ENCODE measurements at regions not wholly inside any gene's neighbourhood (a gene's known extent, or its start where the extent isn't known, plus 50 kb on each side); places are given as distances from the start of the nearest gene placed in this dataset.

DNA sequence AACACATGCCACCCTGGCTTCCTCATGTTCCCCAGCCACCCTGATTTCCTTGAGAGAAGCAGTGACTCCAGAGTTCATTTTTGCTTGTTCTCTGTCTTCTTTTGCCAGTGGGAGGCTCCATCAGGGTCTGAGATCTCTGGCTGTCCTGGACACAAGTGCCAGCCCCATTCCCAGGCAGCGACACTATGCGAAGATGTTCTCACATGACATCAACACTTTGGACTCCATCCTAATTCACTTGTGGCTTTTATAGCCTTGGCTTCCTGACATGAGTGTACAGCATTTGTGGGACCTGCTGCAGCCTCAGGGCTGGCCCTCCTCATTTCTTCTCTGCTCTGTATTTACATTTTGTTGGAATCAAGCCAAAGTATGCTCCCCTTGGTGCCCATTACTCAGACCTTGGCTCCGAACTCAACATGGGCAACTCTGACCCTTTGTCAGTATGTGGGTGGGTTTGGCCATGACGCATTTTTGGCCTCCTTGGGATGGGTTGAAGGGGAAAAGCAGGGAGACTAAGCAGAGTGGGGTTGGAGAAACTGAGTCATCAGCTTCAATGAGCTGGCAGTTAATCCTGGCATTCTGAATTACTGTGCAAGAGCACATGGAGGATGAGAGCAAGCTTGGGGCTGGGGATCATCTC, 119.0 kb upstream of the EEF2KMT start:
- TF ChIP-seq, protein P1, sequence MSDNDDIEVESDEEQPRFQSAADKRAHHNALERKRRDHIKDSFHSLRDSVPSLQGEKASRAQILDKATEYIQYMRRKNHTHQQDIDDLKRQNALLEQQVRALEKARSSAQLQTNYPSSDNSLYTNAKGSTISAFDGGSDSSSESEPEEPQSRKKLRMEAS (IDR thresholded peaks at IDR 0.05; ENCODE audit: insufficient read depth, insufficient read length), result no peak
- TF ChIP-seq POLR2AphosphoS5 (IDR thresholded peaks at IDR 0.05; ENCODE audit: insufficient read depth, low read depth, low read length) (no peak), EZH2 (IDR thresholded peaks at IDR 0.05; ENCODE audit: borderline replicate concordance, low read depth, low read length, severe bottlenecking) (no peak), MYC (IDR thresholded peaks at IDR 0.05; ENCODE audit: low read depth, low read length) (no peak), JUN (IDR thresholded peaks at IDR 0.05; ENCODE audit: borderline replicate concordance, insufficient read depth, insufficient read length, low read depth) (no peak), GATA2 (IDR thresholded peaks at IDR 0.05; ENCODE audit: insufficient read depth, insufficient read length, low read depth, low read length) (no peak), POLR2A (IDR thresholded peaks at IDR 0.05; ENCODE audit: low read depth, low read length) (no peak), FOS (IDR thresholded peaks at IDR 0.05; ENCODE audit: borderline replicate concordance, insufficient read depth, low read length) (no peak)
- TF ChIP-seq, protein P2, sequence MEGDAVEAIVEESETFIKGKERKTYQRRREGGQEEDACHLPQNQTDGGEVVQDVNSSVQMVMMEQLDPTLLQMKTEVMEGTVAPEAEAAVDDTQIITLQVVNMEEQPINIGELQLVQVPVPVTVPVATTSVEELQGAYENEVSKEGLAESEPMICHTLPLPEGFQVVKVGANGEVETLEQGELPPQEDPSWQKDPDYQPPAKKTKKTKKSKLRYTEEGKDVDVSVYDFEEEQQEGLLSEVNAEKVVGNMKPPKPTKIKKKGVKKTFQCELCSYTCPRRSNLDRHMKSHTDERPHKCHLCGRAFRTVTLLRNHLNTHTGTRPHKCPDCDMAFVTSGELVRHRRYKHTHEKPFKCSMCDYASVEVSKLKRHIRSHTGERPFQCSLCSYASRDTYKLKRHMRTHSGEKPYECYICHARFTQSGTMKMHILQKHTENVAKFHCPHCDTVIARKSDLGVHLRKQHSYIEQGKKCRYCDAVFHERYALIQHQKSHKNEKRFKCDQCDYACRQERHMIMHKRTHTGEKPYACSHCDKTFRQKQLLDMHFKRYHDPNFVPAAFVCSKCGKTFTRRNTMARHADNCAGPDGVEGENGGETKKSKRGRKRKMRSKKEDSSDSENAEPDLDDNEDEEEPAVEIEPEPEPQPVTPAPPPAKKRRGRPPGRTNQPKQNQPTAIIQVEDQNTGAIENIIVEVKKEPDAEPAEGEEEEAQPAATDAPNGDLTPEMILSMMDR (IDR thresholded peaks at IDR 0.05; ENCODE audit: extremely low read depth in 1 of 2, insufficient read depth in 1 of 2, low read depth in 1 of 2, low read length in 2 of 2), result no peak
- ChIA-PET POLR2A (no interaction called here), CTCF (no interaction called here)
- dilution Hi-C loops (cut with MboI; ENCODE audit: extremely low pct_ligation_motif_present, low sequenced_read_pairs), result no loop called here
- no peak for FAIRE-seq
- Histone ChIP-seq H3K4me2 (ENCODE audit: insufficient read depth, low read length) (no peak overlapping the region), H3K27me3 (ENCODE audit: control insufficient read depth in 2 of 2, insufficient read depth in 2 of 2, low read length in 2 of 2) (no peaks in the 10 kb centered on the region), H3K9ac (replicated peaks; ENCODE audit: extremely low read depth, insufficient read depth, low read length) (no peak overlapping the region), H3K36me3 (ENCODE audit: control insufficient read depth in 2 of 2, extremely low read depth in 1 of 2, insufficient read depth in 2 of 2, low read length in 2 of 2) (no peaks in the 10 kb centered on the region), H3K79me2 (ENCODE audit: control insufficient read depth, insufficient read depth, low read length) (no peaks in the 10 kb centered on the region), H4K20me1 (replicated peaks; ENCODE audit: control insufficient read depth, extremely low read depth, insufficient read depth, low read length) (no peaks in the 10 kb centered on the region), H3K9me1 (replicated peaks; ENCODE audit: control insufficient read depth, extremely low read depth, insufficient read depth, low read length) (no peaks in the 10 kb centered on the region), H3K4me1 (ENCODE audit: control insufficient read depth, extremely low read depth, insufficient read depth, low read length) (no peaks in the 10 kb centered on the region), H2AFZ (ENCODE audit: low read depth, low read length) (no peak overlapping the region), H3K4me3 (replicated peaks in 1 of 3; ENCODE audit: insufficient read depth in 1 of 3, low read depth in 1 of 3, low read length in 3 of 3) (no peak overlapping the region), H3K9me3 (replicated peaks; ENCODE audit: control insufficient read depth, insufficient read depth, low read length) (peaks cover 4% of the 10 kb centered on the region), H3K27ac (ENCODE audit: insufficient read depth, low read depth, low read length) (no peak overlapping the region)
- intact Hi-C loops (cut with micrococcal nuclease), result no loop called here
- no TSS peak for BruUV-seq (replicated peaks)
- no peak for DNase-seq (ENCODE audit: low read depth, low spot score)
